ENCODE measurements at regions not wholly inside any gene's neighbourhood (a gene's known extent, or its start where the extent isn't known, plus 50 kb on each side); places are given as distances from the start of the nearest gene placed in this dataset.

DNA sequence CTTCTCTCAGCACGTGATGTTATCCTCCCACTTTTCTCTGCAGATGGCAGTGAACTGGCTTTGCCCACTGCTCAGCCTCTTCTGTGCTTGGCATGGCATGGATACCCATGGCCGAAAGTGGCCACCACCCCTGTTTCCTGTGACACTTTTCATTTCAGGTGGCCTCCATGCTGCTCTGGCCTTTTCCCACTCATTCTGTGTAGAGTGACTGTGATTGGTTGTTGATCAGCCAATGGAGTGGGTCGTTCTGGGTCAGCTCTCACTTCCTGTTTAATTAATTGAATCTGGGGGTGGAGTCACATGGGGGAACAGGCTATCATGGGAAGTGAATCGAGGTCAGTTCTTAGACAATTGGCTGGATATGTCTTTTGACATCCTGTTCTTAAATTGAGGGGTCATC, 350.1 kb upstream of the EEF2KMT start:
- DNase-seq = no peak

DNA sequence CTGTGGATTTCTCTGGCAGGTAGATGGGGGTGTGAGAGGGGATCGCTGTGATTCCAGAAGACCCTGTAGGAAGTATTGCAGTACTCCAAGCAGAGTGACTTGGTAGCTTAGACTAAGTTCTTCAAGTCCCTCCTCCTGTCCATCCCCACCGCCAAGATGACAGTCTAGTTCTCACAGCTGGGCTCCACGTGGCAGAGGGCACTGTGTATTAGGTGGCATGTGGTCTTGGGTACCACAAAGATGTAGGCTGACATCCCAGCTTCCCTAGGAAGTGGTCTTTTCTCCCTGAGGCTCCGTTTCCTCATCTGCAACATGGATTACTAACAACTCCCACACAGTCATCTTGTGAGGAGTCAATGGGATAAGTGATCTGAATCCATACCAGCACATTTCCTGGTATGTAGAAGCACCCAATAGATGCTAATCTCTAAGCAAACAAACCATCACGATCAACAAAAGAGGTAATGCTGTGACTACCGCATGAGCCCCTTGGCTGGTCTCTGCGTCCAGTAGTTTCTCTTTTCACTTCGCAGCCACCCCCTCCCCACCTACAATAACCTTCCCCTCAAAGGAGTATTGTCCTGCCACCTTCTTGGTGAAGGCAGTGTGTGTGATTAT, 349.1 kb upstream of the EEF2KMT start:
- no peak for DNase-seq

DNA sequence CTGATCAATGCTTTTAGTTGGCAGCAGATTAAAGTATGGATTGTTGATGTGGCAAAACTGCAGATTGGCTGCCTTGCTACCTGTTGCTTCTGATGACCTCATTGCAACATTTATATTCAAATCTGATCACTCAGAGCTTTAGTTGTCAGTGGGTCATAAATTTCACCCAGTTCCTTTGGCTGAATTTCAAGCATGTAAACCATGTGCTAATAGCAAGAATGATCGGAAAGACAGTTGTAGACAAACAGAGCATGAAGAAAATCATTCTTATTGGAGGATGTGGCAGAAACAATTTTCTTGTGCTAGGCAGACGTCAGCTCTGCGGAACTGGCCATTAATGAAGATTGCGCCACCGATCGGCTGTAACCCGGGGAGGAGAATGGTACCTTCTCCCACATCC, 346.6 kb upstream of the EEF2KMT start:
- no peak for DNase-seq

DNA sequence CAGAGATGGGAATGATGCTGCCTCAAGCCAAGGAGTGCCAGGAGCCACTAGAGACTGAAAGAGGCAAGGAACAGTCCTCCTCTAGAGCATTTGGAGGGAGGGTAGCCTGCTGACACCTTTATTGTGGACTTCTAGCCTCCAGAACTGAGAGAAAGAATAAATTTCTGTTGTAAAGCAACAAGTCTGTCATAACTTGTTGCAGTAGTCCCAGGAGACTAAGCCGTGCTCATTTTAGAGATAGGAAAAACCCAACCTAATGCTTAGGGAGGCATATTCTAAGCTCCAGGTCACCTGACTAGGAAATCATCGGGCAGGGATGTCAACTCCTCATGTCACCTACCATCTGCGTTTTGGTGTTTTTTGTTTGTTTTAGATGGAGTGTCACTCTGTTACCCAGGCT, 345.4 kb upstream of the EEF2KMT start:
- DNase-seq = no peak

DNA sequence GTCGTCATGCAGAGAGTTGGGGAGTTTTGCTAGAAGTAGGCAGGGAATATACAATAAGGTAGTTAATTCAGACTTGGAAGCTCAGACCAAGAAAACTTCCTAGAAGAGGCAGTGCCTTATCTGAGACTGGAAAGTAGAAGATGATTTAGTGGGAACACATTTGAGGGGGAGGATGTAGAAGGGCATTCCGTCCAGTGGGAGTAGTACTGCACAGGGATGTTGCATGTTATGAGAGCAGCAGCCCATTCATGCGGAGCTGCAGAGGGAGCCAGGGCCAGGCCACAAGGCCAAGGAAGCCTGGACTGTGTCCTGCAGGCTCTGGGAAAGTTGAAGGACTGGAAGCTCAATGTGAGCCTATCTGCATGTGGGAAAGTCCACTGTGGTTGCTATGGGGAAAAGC, 344.5 kb upstream of the EEF2KMT start:
- DNase-seq = no peak

- DNase-seq = no peak
Observed at GRCh38 chr16:5438591-5438990, 341.0 kb upstream of the EEF2KMT start.

DNA sequence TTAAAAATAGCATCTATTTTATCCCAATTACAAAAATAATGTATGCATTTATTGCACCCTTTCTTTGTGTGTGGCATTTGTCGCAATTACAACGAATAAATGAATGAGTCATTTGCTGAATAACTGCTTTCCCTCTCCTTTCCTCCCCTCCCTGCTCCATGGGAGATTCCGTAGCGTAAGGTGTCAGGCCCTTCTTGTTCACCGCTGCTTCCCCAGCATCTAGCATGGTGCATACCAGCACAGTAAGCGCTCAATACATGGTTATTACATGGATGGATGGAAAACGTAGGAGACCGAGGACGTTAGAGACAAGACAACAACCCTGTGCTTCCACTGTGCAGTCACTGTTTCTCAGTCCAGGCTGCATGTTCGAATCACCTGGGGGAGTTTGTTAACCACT, 336.0 kb upstream of the EEF2KMT start:
- DNase-seq = no peak

- no peak for DNase-seq
Observed at GRCh38 chr16:5432166-5432565, 334.6 kb upstream of the EEF2KMT start.

DNA sequence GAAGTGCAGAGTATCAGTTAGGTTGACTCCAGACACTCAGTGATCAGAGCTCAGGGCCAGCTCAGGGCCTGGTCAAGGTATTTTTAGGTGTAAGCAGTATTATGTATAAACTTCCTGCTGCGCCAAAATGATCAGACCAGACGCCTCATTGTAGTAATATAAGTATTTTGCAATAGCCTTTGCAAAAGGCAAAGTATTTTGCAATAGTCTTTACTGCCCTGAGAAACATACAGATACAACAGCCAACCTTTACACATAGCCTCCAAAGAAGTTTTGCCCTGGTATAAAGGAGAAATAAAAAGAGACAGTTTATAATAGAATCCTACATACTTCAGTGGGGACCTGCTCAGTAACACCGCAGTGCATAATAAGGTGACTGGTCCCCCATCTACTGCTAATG, 333.0 kb upstream of the EEF2KMT start:
- DNase-seq = no peak

- DNase-seq = no peak
Observed at GRCh38 chr16:5428932-5429331, 331.3 kb upstream of the EEF2KMT start.

GRCh38 chr16:5427571-5427970, 330.0 kb upstream of the EEF2KMT start:
- DNase-seq = no peak

GRCh38 chr16:5422643-5423496, 325.3 kb upstream of the EEF2KMT start:
- DNase-seq = no peak

- DNase-seq = no peak
Observed at GRCh38 chr16:5422047-5422446, 324.5 kb upstream of the EEF2KMT start.

- DNase-seq = no peak
Observed at GRCh38 chr16:5416013-5416412, 318.4 kb upstream of the EEF2KMT start.

GRCh38 chr16:5415123-5415522, 317.5 kb upstream of the EEF2KMT start:
- no peak for DNase-seq

- DNase-seq = no peak
Observed at GRCh38 chr16:5412731-5413130, 315.1 kb upstream of the EEF2KMT start.

DNA sequence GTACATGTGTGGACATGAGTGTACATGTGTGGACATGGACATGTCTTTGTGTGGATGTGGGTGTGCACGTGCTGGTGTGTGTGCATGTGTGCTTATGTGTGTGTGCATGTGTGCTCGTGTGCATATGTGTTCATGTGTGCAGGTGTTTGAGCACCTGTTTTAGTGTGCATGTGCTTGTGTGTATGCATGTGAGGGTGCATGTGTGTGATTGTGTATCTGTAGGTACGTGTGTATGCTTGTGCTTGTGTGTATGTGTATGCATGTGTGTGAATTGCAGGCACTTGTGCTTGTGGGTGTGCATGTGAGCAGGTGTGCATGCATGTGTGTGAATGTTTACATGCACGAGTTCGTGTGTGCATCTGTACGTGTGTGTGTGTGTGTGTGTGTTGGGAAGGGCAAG, 300.6 kb upstream of the EEF2KMT start:
- no peak for DNase-seq

- no peak for DNase-seq
Observed at GRCh38 chr16:5396880-5397279, 299.3 kb upstream of the EEF2KMT start.

DNA sequence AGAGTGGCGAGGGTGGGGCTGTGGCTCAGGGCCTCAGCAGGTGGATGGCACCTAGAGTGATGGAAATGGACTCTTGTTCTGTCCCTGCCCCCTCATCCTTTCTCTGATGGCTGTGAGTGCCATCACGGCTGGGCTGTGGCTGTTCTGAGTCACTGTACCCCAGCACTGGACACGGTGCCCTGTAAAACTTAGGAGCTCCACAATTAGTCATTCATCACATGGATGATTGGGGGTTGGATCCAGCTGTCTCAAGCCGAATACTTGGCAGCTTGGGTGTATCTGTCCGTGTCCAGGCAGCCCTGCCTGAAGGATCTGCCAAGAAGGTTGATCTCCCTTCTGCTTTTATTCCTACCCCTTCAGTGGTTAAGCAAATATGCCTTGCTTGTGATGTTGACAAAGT, 295.5 kb upstream of the EEF2KMT start:
- DNase-seq = no peak

- DNase-seq = no peak
Observed at GRCh38 chr16:5386989-5387388, 289.4 kb upstream of the EEF2KMT start.

DNA sequence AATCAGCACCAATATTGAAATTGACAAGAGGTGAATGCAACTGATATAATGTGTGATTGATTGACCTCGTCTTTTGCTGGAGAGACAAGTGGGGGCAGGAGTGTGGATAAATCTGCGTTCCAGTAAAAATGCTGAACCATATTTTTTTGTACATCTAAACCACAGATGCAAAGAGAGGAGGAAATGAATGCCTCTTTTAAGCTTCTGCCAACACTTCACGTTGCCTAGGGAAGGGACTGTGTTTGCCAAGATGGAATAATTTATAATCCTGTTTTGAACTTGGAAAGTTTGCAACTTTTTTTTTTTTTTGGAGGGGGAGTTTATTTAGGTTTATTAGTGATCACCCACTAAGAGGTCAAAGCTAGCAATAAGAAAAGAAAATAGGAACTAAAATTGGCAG, 288.2 kb upstream of the EEF2KMT start:
- no peak for DNase-seq

GRCh38 chr16:5385115-5385514, 287.5 kb upstream of the EEF2KMT start:
- DNase-seq = no peak

- DNase-seq = no peak
Observed at GRCh38 chr16:5383737-5384136, 286.1 kb upstream of the EEF2KMT start.

- no peak for DNase-seq
Observed at GRCh38 chr16:5382484-5382883, 284.9 kb upstream of the EEF2KMT start.

GRCh38 chr16:5381481-5381880, 283.9 kb upstream of the EEF2KMT start:
- no peak for DNase-seq

All from activated CD4-positive, alpha-beta T cell treated with anti-CD3 and anti-CD28 coated beads, Interleukin-2, amount 50 U/mL, for 4 hours (primary cell).